Activated T-helper 1 cell treated with anti-CD3 and anti-CD28 coated beads, Interleukin-2, amount 50 U/mL, for 16 hours (primary cell): ENCODE measurements at regions not wholly inside any gene's neighbourhood (a gene's known extent, or its start where the extent isn't known, plus 50 kb on each side); places are given as distances from the start of the nearest gene placed in this dataset.

Experiments used
- DNase-seq, 2 donors: peaks; one replicate each; pipeline ENCODE4 v3.0.0-alpha.2; 2020; ENCODE audit warnings: low read depth in 1 of 2, low spot score in 1 of 2

GRCh38 chr6:16078064-16078463 lies 50.8 kb upstream of the MYLIP start:
- no peak for DNase-seq

- no peak for DNase-seq
These were observed 59.2 kb upstream of the MYLIP start for GRCh38 chr6:16069671-16070070.

GRCh38 chr6:16069222-16069621 lies 59.7 kb upstream of the MYLIP start:
- DNase-seq: no peak

- DNase-seq: no peak
These were observed 61.3 kb upstream of the MYLIP start for GRCh38 chr6:16067568-16067967.

GRCh38 chr6:16064671-16065072 lies 64.2 kb upstream of the MYLIP start:
- no peak for DNase-seq

GRCh38 chr6:16063580-16063979 lies 65.3 kb upstream of the MYLIP start:
- DNase-seq: no peak

GRCh38 chr6:16061818-16062217 lies 67.1 kb upstream of the MYLIP start:
- DNase-seq: no peak

- no peak for DNase-seq
These were observed 68.8 kb upstream of the MYLIP start for GRCh38 chr6:16060039-16060438.

- DNase-seq: no peak
These were observed 69.4 kb upstream of the MYLIP start for GRCh38 chr6:16059496-16059895.

GRCh38 chr6:16058929-16059345 lies 69.9 kb upstream of the MYLIP start:
- no peak for DNase-seq

GRCh38 chr6:16058201-16058928 lies 70.5 kb upstream of the MYLIP start:
- no peak for DNase-seq

- DNase-seq: no peak
These were observed 71.4 kb upstream of the MYLIP start for GRCh38 chr6:16057446-16057845.

GRCh38 chr6:16056263-16056870 lies 72.5 kb upstream of the MYLIP start:
- DNase-seq: no peak

GRCh38 chr6:16055852-16056251 lies 73.0 kb upstream of the MYLIP start:
- DNase-seq: no peak

- DNase-seq: no peak
These were observed 79.7 kb upstream of the MYLIP start for GRCh38 chr6:16049168-16049567.

GRCh38 chr6:16048221-16048620 lies 80.7 kb upstream of the MYLIP start:
- DNase-seq: no peak

GRCh38 chr6:16047435-16047990 lies 81.4 kb upstream of the MYLIP start:
- DNase-seq: no peak

- DNase-seq: no peak
These were observed 83.6 kb upstream of the MYLIP start for GRCh38 chr6:16045238-16045637.

GRCh38 chr6:16044211-16044643 lies 84.7 kb upstream of the MYLIP start:
- DNase-seq: no peak

- no peak for DNase-seq
These were observed 85.4 kb upstream of the MYLIP start for GRCh38 chr6:16043171-16044135.

GRCh38 chr6:16042751-16043150 lies 86.1 kb upstream of the MYLIP start:
- no peak for DNase-seq
